Fibroblast of lung (primary cell): ENCODE measurements at regions not wholly inside any gene's neighbourhood (a gene's known extent, or its start where the extent isn't known, plus 50 kb on each side); places are given as distances from the start of the nearest gene placed in this dataset.

Source experiments
- CTCF ChIP-seq, 2 donors: IDR thresholded peaks in 1 of 2; conservative IDR thresholded peaks in 1 of 2; 1 replicate in 1 of 2; 2 replicates in 1 of 2; pipeline ENCODE4 v1.5.1; 2011 to 2012; ENCODE audit warnings: low read length in 2 of 2, control low read depth in 1 of 2, inconsistent platforms in 1 of 2, low read depth in 1 of 2, mild to moderate bottlenecking in 1 of 2
- EZH2 ChIP-seq: IDR thresholded peaks from 2 replicates; pipeline ENCODE4 v1.5.1; 2012; ENCODE audit warnings: low read length, control low read depth, mild to moderate bottlenecking; ENCODE audit errors: missing control alignments

GRCh38 chr20:16654858-16655535 is 74.8 kb upstream of the SNRPB2 start:
- no peak for TF ChIP-seq CTCF (conservative IDR thresholded peaks at IDR 0.05 in 1 of 2, IDR thresholded peaks at IDR 0.05 in 1 of 2; ENCODE audit: low read depth in 1 of 2, low read length in 2 of 2)
- TF ChIP-seq EZH2 = no peak
